Prostate gland (tissue), 2 donors: ENCODE measurements at regions not wholly inside any gene's neighbourhood (a gene's known extent, or its start where the extent isn't known, plus 50 kb on each side); places are given as distances from the start of the nearest gene placed in this dataset.

Source experiments
- DNase-seq: peaks from one replicate; pipeline ENCODE4 v3.0.0-alpha.2; 2019; ENCODE audit warnings: low spot score
- H3K27ac ChIP-seq, 2 donors: fragments of 200-600 bp; sonication (generic); 2 replicates each; pipeline ENCODE4 v1.5.1; 2017 to 2019
- H3K27me3 ChIP-seq: fragments of 200-600 bp; sonication (generic); replicated peaks from 2 replicates; pipeline ENCODE4 v1.5.1; 2019; ENCODE audit not compliant: insufficient read depth
- H3K36me3 ChIP-seq, 2 donors: fragments of 200-600 bp; sonication (generic); 1 replicate in 1 of 2; 2 replicates in 1 of 2; pipeline versions ENCODE4 v1.5.1 to v1.8.1; 2017 to 2019
- H3K4me1 ChIP-seq: fragments of 200-600 bp; sonication (generic); replicated peaks from 2 replicates; pipeline ENCODE4 v1.5.1; 2019
- H3K4me3 ChIP-seq, 2 donors: fragments of 200-600 bp; sonication (generic); 2 replicates each; pipeline ENCODE4 v1.5.1; 2017 to 2019
- H3K9me3 ChIP-seq: fragments of 200-600 bp; sonication (generic); 2 replicates; pipeline ENCODE4 v1.5.1; 2017
- CTCF ChIP-seq, 4 experiments: fragments of 200-600 bp in 2 of 4; fragments of 450-650 bp in 2 of 4; sonication (generic) in 2 of 4; IDR thresholded peaks; 1 replicate in 3 of 4; 2 replicates in 1 of 4; pipeline ENCODE4 v1.5.1; 2016 to 2019; ENCODE audit warnings: antibody characterized with exemption in 4 of 4, mild to moderate bottlenecking in 2 of 4, moderate library complexity in 2 of 4
- POLR2A ChIP-seq: fragments of 450-650 bp; IDR thresholded peaks from one replicate; pipeline ENCODE4 v1.6.1; 2016; ENCODE audit warnings: antibody characterized with exemption, mild to moderate bottlenecking
- POLR2AphosphoS5 ChIP-seq: sonication (generic); formaldehyde crosslinking; IDR thresholded peaks from one replicate; pipeline ENCODE4 v1.6.1; 2017; ENCODE audit warnings: antibody characterized with exemption
- WGBS: methylation state at CpG from one replicate; pipeline ENCODE4 v1.1.5; 2018; 5-methylcytosine and 5-hydroxymethylcytosine counted together
- intact Hi-C: fragments of 100-400 bp; cut with DNase I; formaldehyde crosslinking; loops from one replicate; pipeline ENCODE4 v1.14.2; 2022

- H3K9me3 ChIP-seq, result no peaks in the 10 kb centered on the region
- H3K4me1 ChIP-seq, result no peaks in the 10 kb centered on the region
- no peaks in the 10 kb centered on the region for H3K27me3 ChIP-seq
- WGBS, result 89% methylated on average over 11 of the region's 13 CpGs
- H3K27ac ChIP-seq, result no peak overlapping the region
- intact Hi-C loops, result no loop called here
- TF ChIP-seq CTCF (IDR thresholded peaks at IDR 0.05) (no peak), POLR2AphosphoS5 (no peak), POLR2A (no peak)
- no peak for DNase-seq
- no peaks in the 10 kb centered on the region for H3K36me3 ChIP-seq
- H3K4me3 ChIP-seq, result no peak overlapping the region
Observed at GRCh38 chr11:70490208-70490607, 91.9 kb downstream of the CTTN start.

DNA sequence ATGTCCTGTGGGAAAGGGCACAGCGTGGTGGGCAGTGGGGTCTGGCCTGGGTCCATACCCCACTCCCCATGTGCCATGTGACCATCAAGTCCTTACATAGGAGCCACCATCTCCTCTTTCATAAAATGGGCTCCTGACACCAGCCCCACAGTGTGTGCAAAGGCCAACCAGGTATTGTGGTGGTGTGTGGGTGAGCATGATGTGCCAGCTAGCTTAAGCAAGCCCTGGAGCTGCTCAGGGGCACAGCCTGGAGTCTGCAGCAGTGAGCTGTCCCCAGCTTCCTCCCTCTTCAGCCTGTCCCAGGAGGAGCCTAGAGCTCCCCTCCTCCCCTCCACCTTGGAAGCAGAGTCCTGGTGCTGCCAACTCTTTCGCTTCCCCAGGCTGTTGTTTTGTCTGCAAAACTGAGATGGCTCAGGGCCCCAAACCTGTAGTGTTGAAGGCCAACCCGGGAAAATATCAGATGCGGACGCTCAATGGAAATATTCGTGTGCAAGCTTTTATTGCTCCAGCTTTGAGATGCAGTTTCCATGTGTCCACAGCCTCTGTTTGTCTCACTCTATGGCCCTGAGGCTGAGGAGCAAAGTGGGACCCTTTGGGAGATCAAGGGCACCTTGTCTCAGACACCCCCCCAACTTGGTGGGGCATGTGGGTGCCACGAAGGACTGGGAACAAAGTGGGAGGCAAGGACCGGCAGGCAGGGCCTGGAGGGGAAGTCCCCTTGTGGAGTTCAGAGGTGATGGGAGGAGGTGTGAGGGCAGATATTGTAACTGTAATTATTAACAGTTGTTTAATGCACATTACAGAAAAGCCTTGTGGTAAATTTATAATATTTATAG is 92.6 kb downstream of the CTTN start:
- Histone ChIP-seq H3K9me3 (no peaks in the 10 kb centered on the region), H3K27ac (no peak overlapping the region), H3K4me1 (no peaks in the 10 kb centered on the region), H3K4me3 (no peak overlapping the region), H3K36me3 (no peaks in the 10 kb centered on the region), H3K27me3 (no peaks in the 10 kb centered on the region)
- TF ChIP-seq POLR2A (no peak), POLR2AphosphoS5 (no peak), CTCF (IDR thresholded peaks at IDR 0.05) (no peak)
- intact Hi-C loops, result no loop called here
- 87% methylated on average over 8 of the region's 8 CpGs for WGBS
- no peak for DNase-seq

DNA sequence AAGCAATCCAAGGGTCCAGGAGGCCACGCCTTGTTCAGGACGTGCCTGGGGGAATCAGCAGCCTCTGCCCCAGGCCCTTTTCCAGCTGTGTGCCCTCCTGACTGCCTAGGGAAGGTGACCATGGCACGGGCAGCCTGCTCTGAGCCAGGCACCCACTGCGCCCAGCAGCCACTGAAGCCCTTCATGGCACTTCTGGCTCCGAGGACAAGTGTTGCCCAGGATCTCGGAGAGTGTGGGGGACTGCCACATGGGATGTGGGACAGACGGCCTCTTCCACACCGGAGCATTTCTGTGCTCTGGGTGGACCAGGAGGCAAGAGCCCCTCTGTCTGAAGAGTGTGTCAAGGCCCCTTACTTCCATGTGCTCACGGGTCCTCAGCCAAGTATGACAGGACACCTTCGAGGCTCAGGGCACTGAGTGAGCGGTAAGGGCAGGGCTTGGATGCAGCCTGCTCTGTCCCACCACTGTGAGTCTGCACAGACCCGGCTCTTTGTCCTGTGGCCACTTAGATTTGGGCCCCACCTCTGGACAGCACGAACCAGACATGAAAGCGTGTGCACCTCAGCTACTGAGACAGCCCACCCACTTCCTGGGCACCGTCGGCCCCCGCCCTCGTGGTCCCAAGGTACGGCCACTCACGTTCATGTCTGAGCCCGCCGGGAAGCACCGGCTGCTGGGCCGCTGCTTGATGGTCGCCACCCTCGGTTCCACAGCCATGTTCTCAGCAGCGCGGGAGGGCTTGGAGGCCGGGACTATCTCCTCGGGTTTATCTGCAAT is 93.6 kb downstream of the CTTN start:
- no peaks in the 10 kb centered on the region for H3K9me3 ChIP-seq
- no peak overlapping the region for H3K4me3 ChIP-seq
- H3K4me1 ChIP-seq, result no peaks in the 10 kb centered on the region
- H3K36me3 ChIP-seq, result no peaks in the 10 kb centered on the region
- 94% methylated on average over 27 of the region's 30 CpGs for WGBS
- H3K27me3 ChIP-seq, result no peaks in the 10 kb centered on the region
- no peak overlapping the region for H3K27ac ChIP-seq
- no peak for DNase-seq
- intact Hi-C loops, result no loop called here
- TF ChIP-seq POLR2AphosphoS5 (no peak), POLR2A (no peak), CTCF (IDR thresholded peaks at IDR 0.05) (no peak)

GRCh38 chr11:70493089-70493474 is 94.8 kb downstream of the CTTN start:
- no peak overlapping the region for H3K27ac ChIP-seq
- intact Hi-C loops, result no loop called here
- TF ChIP-seq CTCF (IDR thresholded peaks at IDR 0.05) (no peak), POLR2AphosphoS5 (no peak), POLR2A (no peak)
- WGBS, result 62% methylated on average over 3 of the region's 3 CpGs
- DNase-seq, result no peak
- H3K27me3 ChIP-seq, result no peaks in the 10 kb centered on the region
- H3K4me3 ChIP-seq, result no peak overlapping the region
- no peaks in the 10 kb centered on the region for H3K9me3 ChIP-seq
- H3K36me3 ChIP-seq, result no peaks in the 10 kb centered on the region
- H3K4me1 ChIP-seq, result no peaks in the 10 kb centered on the region
